ENCODE measurements at regions not wholly inside any gene's neighbourhood (a gene's known extent, or its start where the extent isn't known, plus 50 kb on each side); places are given as distances from the start of the nearest gene placed in this dataset.

DNA sequence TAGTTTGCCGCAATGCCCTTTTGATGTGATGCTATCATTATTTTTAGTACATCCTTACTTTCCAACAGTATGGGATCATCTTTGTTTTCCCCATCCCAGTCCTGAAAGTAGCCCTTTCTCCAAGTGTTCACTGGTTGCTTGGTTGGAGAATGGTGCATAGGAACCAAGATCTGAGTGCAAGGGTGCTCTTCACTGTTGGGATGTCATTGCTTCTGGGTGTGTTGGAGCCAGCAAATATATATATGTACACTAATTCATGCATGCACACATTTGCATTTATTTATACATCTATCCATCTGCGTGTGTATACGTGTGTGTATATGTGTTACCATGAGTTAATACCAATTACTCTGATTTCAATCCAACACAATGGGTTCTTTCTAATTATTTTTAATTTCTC, 64.1 kb upstream of the RFLNA start:
- DNase-seq = no peak
- no peaks in the 10 kb centered on the region for H3K27me3 ChIP-seq
- H3K4me3 ChIP-seq = no peak overlapping the region
- WGBS, 5 donors = 95 to 99% (median 98%) methylated on average over 3 of the region's 3 CpGs
- no peaks in the 10 kb centered on the region for H3K36me3 ChIP-seq
- peak overlapping the region in 2 of 5 donors; percentile 83 to 89 for H3K27ac ChIP-seq
- TF ChIP-seq POLR2A (IDR thresholded peaks at IDR 0.05) = no peak
- TF ChIP-seq POLR2AphosphoS5 (IDR thresholded peaks at IDR 0.05) = no peak
- TF ChIP-seq EP300 (IDR thresholded peaks at IDR 0.05) = no peak
- H3K4me1 ChIP-seq = peaks cover 6 to 21% (median 17%) of the 10 kb centered on the region in 4 donors
- intact Hi-C loops (cut with DNase I; ENCODE audit: low total_unique reads) = no loop called here
- H3K9me3 ChIP-seq = no peaks in the 10 kb centered on the region

DNA sequence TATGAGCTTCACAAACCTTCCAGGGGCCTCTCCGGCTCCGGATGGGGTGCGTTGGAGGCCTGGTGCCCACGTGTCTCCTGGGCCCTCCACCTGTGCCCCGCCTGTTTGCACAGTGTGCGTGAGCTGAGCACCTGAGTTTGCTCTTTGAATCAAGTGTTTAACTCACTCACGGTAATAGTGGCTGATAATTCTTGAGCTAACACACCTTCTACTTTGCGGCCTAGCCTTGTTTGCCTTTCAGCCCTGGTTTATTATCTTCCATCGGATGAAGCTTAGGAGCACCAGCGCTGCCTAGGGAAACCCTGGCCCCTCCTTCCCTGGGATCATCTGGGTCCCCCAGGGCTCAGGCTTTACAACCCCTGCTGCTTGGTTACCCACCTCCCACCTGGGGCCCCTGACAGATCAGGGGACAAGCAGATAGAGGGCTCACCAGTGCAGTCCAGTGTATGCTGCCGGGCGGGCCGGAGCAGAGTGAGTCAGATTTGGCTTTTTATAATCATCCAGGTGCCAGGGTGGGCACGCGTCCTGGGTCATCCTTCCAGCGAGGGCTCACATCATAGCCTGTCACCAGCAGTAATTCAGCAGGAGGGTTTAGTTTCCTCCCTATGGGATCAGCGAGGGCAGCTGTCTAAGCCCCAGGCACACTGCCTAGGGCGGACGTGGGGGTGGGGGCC, 62.8 kb upstream of the RFLNA start:
- Histone ChIP-seq H3K4me1 (peaks cover 6 to 23% (median 19%) of the 10 kb centered on the region in 4 donors), H3K27ac (peak overlapping the region; percentile 83 to 97 (median 85))
- WGBS, 5 donors = 33 to 67% (median 52%) methylated on average over 11 to 19 of the region's 19 CpGs

DNA sequence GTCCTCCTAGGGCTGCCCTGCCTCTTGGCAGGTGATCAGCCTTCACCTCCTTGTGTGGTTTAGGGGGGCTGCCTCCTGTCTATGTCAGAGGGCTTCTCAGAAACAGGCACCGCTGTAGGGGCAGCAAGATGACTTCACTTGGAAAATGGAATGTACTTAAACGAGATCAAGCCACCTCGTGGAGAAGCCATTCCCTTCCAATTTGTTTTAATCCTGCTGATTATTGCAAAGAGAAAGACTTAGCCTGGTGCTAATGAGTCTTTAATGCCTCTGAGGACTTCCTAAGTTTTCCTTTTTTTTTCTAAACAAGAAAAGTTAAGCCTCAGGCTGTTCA, 62.3 kb upstream of the RFLNA start:
- H3K27me3 ChIP-seq = no peaks in the 10 kb centered on the region
- peaks cover 6 to 25% (median 19%) of the 10 kb centered on the region in 4 donors for H3K4me1 ChIP-seq
- no peak for DNase-seq
- H3K4me3 ChIP-seq = no peak overlapping the region
- H3K9me3 ChIP-seq = no peaks in the 10 kb centered on the region
- 33 to 47% (median 42%) methylated on average over 3 of the region's 3 CpGs for WGBS, 5 donors
- TF ChIP-seq POLR2AphosphoS5 (IDR thresholded peaks at IDR 0.05) = no peak
- no peak for TF ChIP-seq CTCF (IDR thresholded peaks at IDR 0.05)
- no peak for TF ChIP-seq POLR2A (IDR thresholded peaks at IDR 0.05)
- TF ChIP-seq EP300 (IDR thresholded peaks at IDR 0.05) = no peak
- peak overlapping the region; percentile 83 to 97 (median 85) for H3K27ac ChIP-seq
- intact Hi-C loops (cut with DNase I; ENCODE audit: low total_unique reads) = no loop called here
- no peaks in the 10 kb centered on the region for H3K36me3 ChIP-seq

More for the DNA sequence above, 62.8 kb upstream of the RFLNA start:
- no peaks in the 10 kb centered on the region for H3K27me3 ChIP-seq
- H3K9me3 ChIP-seq = no peaks in the 10 kb centered on the region
- H3K36me3 ChIP-seq = no peaks in the 10 kb centered on the region
- DNase-seq = peak; percentile 83 to 93
- intact Hi-C loops (cut with DNase I; ENCODE audit: low total_unique reads) = no loop called here
- no peak for TF ChIP-seq CTCF (IDR thresholded peaks at IDR 0.05)
- peak in 2 of 3 donors; percentile 90 for TF ChIP-seq POLR2AphosphoS5 (IDR thresholded peaks at IDR 0.05)
- no peak for TF ChIP-seq POLR2A (IDR thresholded peaks at IDR 0.05)
- TF ChIP-seq EP300 (IDR thresholded peaks at IDR 0.05) = no peak
- no peak overlapping the region for H3K4me3 ChIP-seq

GRCh38 chr12:124233041-124233796, 61.7 kb upstream of the RFLNA start:
- TF ChIP-seq EP300 (IDR thresholded peaks at IDR 0.05) (no peak), POLR2AphosphoS5 (IDR thresholded peaks at IDR 0.05) (peak in 2 of 3 donors; percentile 66 to 82), POLR2A (IDR thresholded peaks at IDR 0.05) (no peak), CTCF (IDR thresholded peaks at IDR 0.05) (no peak)
- Histone ChIP-seq H3K4me3 (no peak overlapping the region), H3K4me1 (peaks cover 10 to 29% (median 22%) of the 10 kb centered on the region in 4 donors), H3K27me3 (no peaks in the 10 kb centered on the region), H3K9me3 (no peaks in the 10 kb centered on the region), H3K27ac (peak overlapping the region; percentile 83 to 89 (median 85)), H3K36me3 (no peaks in the 10 kb centered on the region)
- WGBS, 5 donors = 32 to 57% (median 53%) methylated on average over 5 of the region's 5 CpGs
- intact Hi-C loops (cut with DNase I; ENCODE audit: low total_unique reads) = no loop called here
- DNase-seq = peak; percentile 56 to 72
